GM12891 (cell line): ENCODE measurements at regions not wholly inside any gene's neighbourhood (a gene's known extent, or its start where the extent isn't known, plus 50 kb on each side); places are given as distances from the start of the nearest gene placed in this dataset.

Source experiments
- PAX5 ChIP-seq: IDR thresholded peaks from 2 replicates; pipeline ENCODE4 v1.6.1; 2011; ENCODE audit warnings: low read length, moderate library complexity, mild to moderate bottlenecking; ENCODE audit not compliant: insufficient read depth, severe bottlenecking
- POLR2A ChIP-seq: IDR thresholded peaks from 2 replicates; pipeline ENCODE4 v1.6.1; 2011; ENCODE audit warnings: low read depth, low read length, control low read depth
- POLR2AphosphoS5 ChIP-seq: IDR thresholded peaks from 2 replicates; pipeline ENCODE4 v1.6.1; 2011; ENCODE audit warnings: low read depth, low read length, control low read depth
- POU2F2 ChIP-seq: IDR thresholded peaks from 2 replicates; pipeline ENCODE4 v1.6.1; 2011; ENCODE audit warnings: low read depth, mild to moderate bottlenecking, control low read depth, low read length, moderate library complexity
- SPI1 ChIP-seq: IDR thresholded peaks from 2 replicates; pipeline ENCODE4 v1.6.1; 2011; ENCODE audit warnings: low read depth, low read length, control low read depth
- TAF1 ChIP-seq: IDR thresholded peaks from 2 replicates; pipeline ENCODE4 v1.6.1; 2011; ENCODE audit warnings: low read depth, low read length, control low read depth

DNA sequence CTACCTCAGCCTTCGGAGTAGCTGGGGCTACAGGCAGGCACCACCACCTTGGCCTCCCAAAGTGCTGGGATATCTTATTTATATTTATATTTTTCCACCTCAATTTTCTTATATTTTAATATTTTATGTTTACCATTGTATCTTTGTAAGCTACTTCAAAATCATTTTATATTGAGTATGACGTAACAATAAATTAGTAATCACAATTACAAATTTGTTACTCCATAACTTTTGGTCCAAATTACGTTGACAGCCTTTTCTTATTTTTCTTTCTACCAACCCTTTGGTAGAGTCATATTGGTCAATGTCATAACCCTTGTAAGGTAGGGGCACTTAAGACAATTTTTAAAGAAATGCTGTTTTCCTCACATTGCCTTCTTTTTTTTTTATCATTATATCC is 104.0 kb upstream of the H2AZ1 start:
- TF ChIP-seq POLR2A (no peak), TAF1 (no peak), POLR2AphosphoS5 (no peak), PAX5 (no peak), SPI1 (no peak), POU2F2 (no peak)
